PC-3 (cell line): ENCODE measurements at regions not wholly inside any gene's neighbourhood (a gene's known extent, or its start where the extent isn't known, plus 50 kb on each side); places are given as distances from the start of the nearest gene placed in this dataset.

ENCODE experiments used
- EZH2 ChIP-seq: fragments of 300-600 bp; sonication (generic); IDR thresholded peaks from one replicate; pipeline ENCODE4 v1.6.1; 2017; ENCODE audit warnings: antibody characterized with exemption, mild to moderate bottlenecking, low read length; ENCODE audit not compliant: unreplicated experiment
- EZH2phosphoT487 ChIP-seq: fragments of 300-600 bp; sonication (generic); IDR thresholded peaks from 2 replicates; pipeline ENCODE4 v1.6.1; 2018; ENCODE audit warnings: mild to moderate bottlenecking, antibody characterized with exemption, low read length, borderline replicate concordance
- TF ChIP-seq, protein P1 (sequence below): fragments of 300-600 bp; sonication (generic); conservative IDR thresholded peaks from 2 replicates; pipeline ENCODE4 v1.5.1; 2017; ENCODE audit warnings: antibody characterized with exemption, low read depth, mild to moderate bottlenecking, low read length

DNA sequence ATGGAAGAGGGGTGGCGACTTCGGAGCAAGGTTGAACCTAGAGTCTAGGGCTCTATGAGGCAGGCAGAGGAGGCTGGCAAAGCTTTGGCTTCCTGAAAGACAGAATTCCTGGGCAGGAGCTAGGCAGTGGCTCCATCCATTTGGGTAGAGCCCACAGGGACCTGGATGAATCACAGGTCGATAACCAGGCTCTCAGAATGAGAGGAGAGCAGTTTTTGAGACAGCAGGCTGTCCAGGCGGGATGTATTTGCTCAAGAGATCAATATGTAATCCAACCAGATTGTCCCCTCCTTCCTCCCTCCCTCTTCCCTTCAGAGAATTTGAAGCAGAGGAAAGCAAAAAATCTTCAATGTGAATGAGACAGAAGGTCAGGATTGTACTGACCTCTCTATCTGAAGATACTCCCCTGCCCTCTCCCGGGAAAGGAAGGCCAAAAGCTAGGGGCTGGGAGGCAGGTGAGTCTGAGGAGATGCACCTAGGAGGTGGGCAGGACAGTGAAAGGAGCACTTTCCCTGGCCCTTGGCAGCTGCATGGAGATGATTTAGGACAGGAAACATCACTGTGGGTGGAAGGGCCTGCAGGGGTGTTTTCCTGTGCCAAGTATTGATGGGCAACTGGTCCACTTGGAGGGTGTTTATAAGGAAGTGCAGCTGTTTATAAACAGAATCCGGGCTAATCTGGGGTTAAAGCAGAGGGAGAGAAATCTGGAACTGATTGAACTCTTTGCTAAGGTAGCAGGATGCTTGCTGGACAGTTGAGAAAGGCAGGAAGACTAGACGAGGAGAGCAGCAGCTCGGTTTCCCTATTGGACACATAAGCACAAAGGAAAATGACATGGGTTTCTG is 212.4 kb upstream of the LRFN2 start:
- TF ChIP-seq EZH2phosphoT487 = no peak
- no peak for TF ChIP-seq EZH2
- TF ChIP-seq, protein P1, sequence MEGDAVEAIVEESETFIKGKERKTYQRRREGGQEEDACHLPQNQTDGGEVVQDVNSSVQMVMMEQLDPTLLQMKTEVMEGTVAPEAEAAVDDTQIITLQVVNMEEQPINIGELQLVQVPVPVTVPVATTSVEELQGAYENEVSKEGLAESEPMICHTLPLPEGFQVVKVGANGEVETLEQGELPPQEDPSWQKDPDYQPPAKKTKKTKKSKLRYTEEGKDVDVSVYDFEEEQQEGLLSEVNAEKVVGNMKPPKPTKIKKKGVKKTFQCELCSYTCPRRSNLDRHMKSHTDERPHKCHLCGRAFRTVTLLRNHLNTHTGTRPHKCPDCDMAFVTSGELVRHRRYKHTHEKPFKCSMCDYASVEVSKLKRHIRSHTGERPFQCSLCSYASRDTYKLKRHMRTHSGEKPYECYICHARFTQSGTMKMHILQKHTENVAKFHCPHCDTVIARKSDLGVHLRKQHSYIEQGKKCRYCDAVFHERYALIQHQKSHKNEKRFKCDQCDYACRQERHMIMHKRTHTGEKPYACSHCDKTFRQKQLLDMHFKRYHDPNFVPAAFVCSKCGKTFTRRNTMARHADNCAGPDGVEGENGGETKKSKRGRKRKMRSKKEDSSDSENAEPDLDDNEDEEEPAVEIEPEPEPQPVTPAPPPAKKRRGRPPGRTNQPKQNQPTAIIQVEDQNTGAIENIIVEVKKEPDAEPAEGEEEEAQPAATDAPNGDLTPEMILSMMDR = no peak
